SKM-1 treated with dmso at 0.1 percent for 144 hours (cell line): ENCODE measurements at regions not wholly inside any gene's neighbourhood (a gene's known extent, or its start where the extent isn't known, plus 50 kb on each side); places are given as distances from the start of the nearest gene placed in this dataset.
"Not testable (repeated sequence)": the region's sequence is repeated elsewhere in the genome, so short reads cannot be mapped to it uniquely, and the experiment has no call there.

Experiments
- DNase-seq: peaks from one replicate; lab custom pipeline; 2025; ENCODE audit not compliant: unreplicated experiment; lab: John Stamatoyannopoulos, UW

- DNase-seq, result no peak
Measured at GRCh38 chr5:123700624-123701287, 188.8 kb downstream of the CSNK1G3 start.

- DNase-seq, result no peak
Measured at GRCh38 chr5:123699571-123699970, 187.6 kb downstream of the CSNK1G3 start.

- DNase-seq, result not testable (repeated sequence)
Measured at GRCh38 chr5:123698937-123699336, 187.0 kb downstream of the CSNK1G3 start.

GRCh38 chr5:123696921-123697341 lies 185.0 kb downstream of the CSNK1G3 start:
- no peak for DNase-seq

- DNase-seq, result no peak
Measured at GRCh38 chr5:123690821-123691220, 178.8 kb downstream of the CSNK1G3 start.

GRCh38 chr5:123681061-123681460 lies 169.1 kb downstream of the CSNK1G3 start:
- DNase-seq, result no peak

GRCh38 chr5:123673107-123673506 lies 161.1 kb downstream of the CSNK1G3 start:
- DNase-seq, result no peak

- DNase-seq, result no peak
Measured at GRCh38 chr5:123671711-123672456, 159.9 kb downstream of the CSNK1G3 start.

- DNase-seq, result peak; percentile 32
Measured at GRCh38 chr5:123671042-123671441, 159.1 kb downstream of the CSNK1G3 start.
